Lung (tissue), 11 donors: ENCODE measurements at regions not wholly inside any gene's neighbourhood (a gene's known extent, or its start where the extent isn't known, plus 50 kb on each side); places are given as distances from the start of the nearest gene placed in this dataset.

Source experiments
- ATAC-seq: fragments of 200-7000 bp; cut with Tn5 transposase; one replicate; pipeline ENCODE4 v1.9.1; 2020; ENCODE audit warnings: moderate number of reproducible peaks; ENCODE audit not compliant: insufficient read depth, low FRiP score
- DNase-seq, 3 donors: peaks; one replicate each; pipeline ENCODE4 v3.0.0-alpha.2; 2013 to 2017
- H3K27ac ChIP-seq, 2 donors: one replicate each; pipeline ENCODE4 v1.5.1; 2013; ENCODE audit warnings: mild to moderate bottlenecking in 2 of 2, moderate library complexity in 2 of 2, control low read depth in 1 of 2, inconsistent platforms in 1 of 2, low read depth in 1 of 2, low read length in 1 of 2
- H3K27me3 ChIP-seq, 3 donors: one replicate each; pipeline ENCODE4 v1.5.1; 2013; ENCODE audit warnings: low read length in 2 of 3; ENCODE audit not compliant: control insufficient read depth in 3 of 3, insufficient read depth in 3 of 3
- H3K36me3 ChIP-seq, 4 donors: one replicate each; pipeline ENCODE4 v1.5.1; 2013; ENCODE audit warnings: low read length in 4 of 4, mild to moderate bottlenecking in 1 of 4, moderate library complexity in 1 of 4; ENCODE audit not compliant: control insufficient read depth in 4 of 4, insufficient read depth in 4 of 4
- H3K4me1 ChIP-seq, 5 donors: one replicate each; pipeline ENCODE4 v1.5.1; 2013; ENCODE audit warnings: low read length in 5 of 5, mild to moderate bottlenecking in 2 of 5, moderate library complexity in 1 of 5; ENCODE audit not compliant: control insufficient read depth in 5 of 5, insufficient read depth in 5 of 5
- H3K4me3 ChIP-seq: one replicate; pipeline ENCODE4 v1.5.1; 2013; ENCODE audit warnings: mild to moderate bottlenecking, control low read depth, moderate library complexity
- H3K9ac ChIP-seq, 2 donors: one replicate each; pipeline ENCODE4 v1.5.1; 2013; ENCODE audit warnings: low read length in 2 of 2, control low read depth in 1 of 2; ENCODE audit not compliant: insufficient read depth in 1 of 2
- H3K9me3 ChIP-seq, 4 donors: one replicate each; pipeline ENCODE4 v1.5.1; 2013; ENCODE audit warnings: low read length in 3 of 4, mild to moderate bottlenecking in 1 of 4, moderate library complexity in 1 of 4; ENCODE audit not compliant: control insufficient read depth in 4 of 4, insufficient read depth in 3 of 4
- WGBS, 2 donors: extraction: QIAGEN DNeasy Blood & Tissue Kit; methylation state at CpG; one replicate each; pipeline ENCODE4 v1.1.7; 2013; 5-methylcytosine and 5-hydroxymethylcytosine counted together
- TF ChIP-seq, protein P1 (sequence below): IDR thresholded peaks from 2 replicates; pipeline ENCODE4 v1.5.1; 2012; ENCODE audit warnings: mild to moderate bottlenecking; ENCODE audit errors: control extremely low read depth, extremely low read depth
- donor health status: control.
- donor health status: control.
- donor health status: Bipolar disorder and iron deficiency.
- donor health status: healthy.
- donor health status: DM: yes; HTN: yes; CAD: no.

- Histone ChIP-seq H3K9ac (no peak overlapping the region), H3K27ac (peak overlapping the region in 1 of 2 donors; percentile 65), H3K27me3 (no peaks in the 10 kb centered on the region), H3K9me3 (no peaks in the 10 kb centered on the region), H3K36me3 (no peaks in the 10 kb centered on the region), H3K4me3 (no peak overlapping the region), H3K4me1 (peaks cover 0 to 10% (median 5%) of the 10 kb centered on the region in 5 donors)
- ATAC-seq (peak; percentile 78), DNase-seq (peak in 2 of 3 donors; percentile 70 to 81)
- 52 to 54% methylated on average over 14 of the region's 14 CpGs for WGBS, 2 donors
- TF ChIP-seq, protein P1, sequence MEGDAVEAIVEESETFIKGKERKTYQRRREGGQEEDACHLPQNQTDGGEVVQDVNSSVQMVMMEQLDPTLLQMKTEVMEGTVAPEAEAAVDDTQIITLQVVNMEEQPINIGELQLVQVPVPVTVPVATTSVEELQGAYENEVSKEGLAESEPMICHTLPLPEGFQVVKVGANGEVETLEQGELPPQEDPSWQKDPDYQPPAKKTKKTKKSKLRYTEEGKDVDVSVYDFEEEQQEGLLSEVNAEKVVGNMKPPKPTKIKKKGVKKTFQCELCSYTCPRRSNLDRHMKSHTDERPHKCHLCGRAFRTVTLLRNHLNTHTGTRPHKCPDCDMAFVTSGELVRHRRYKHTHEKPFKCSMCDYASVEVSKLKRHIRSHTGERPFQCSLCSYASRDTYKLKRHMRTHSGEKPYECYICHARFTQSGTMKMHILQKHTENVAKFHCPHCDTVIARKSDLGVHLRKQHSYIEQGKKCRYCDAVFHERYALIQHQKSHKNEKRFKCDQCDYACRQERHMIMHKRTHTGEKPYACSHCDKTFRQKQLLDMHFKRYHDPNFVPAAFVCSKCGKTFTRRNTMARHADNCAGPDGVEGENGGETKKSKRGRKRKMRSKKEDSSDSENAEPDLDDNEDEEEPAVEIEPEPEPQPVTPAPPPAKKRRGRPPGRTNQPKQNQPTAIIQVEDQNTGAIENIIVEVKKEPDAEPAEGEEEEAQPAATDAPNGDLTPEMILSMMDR = peak; percentile 71
Observed at GRCh38 chr18:21997207-21998143, 171.9 kb upstream of the GATA6 start.

- H3K9me3 ChIP-seq = no peaks in the 10 kb centered on the region
- TF ChIP-seq, protein P1 = no peak
- 72 to 86% methylated on average over 9 of the region's 9 CpGs for WGBS, 2 donors
- H3K27me3 ChIP-seq = no peaks in the 10 kb centered on the region
- DNase-seq = no peak
- H3K27ac ChIP-seq = peak overlapping the region in 1 of 2 donors; percentile 65
- H3K9ac ChIP-seq = no peak overlapping the region
- H3K4me3 ChIP-seq = no peak overlapping the region
- ATAC-seq = no peak
- H3K4me1 ChIP-seq = peaks cover 0 to 10% (median 5%) of the 10 kb centered on the region in 5 donors
- H3K36me3 ChIP-seq = no peaks in the 10 kb centered on the region
Observed at GRCh38 chr18:21998486-21998885, 170.9 kb upstream of the GATA6 start.

DNA sequence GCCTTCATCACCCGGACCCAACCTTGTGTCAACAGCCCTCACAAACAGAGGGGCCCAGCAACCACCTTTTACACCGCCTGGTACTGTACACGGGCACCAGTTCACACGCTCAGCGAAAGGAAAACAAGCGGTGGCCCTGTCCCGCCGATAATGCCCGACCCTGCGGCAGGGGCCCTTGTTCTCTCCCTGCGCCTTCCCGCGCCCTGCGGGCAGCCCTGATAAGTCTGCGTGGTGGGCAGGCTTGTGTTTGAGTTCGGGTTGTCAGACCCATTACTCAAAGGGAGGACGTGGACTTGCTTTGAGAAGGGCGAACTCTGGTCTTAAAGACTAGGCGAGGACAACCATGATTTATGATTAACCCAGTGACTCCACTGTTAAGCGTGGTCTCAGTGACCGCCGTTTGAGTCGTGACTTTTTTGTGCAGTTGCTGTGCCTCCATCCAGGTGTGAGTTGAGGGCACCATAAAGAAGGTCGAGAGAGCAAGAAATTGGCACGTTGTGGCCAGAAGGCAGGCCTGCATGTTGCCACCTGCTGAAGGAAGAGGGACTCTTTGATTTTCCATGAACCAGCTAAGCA, 167.4 kb upstream of the GATA6 start:
- 95 to 96% methylated on average over 25 of the region's 25 CpGs for WGBS, 2 donors

More for the DNA sequence above, 167.4 kb upstream of the GATA6 start:
- ATAC-seq = no peak
- Histone ChIP-seq H3K36me3 (no peaks in the 10 kb centered on the region), H3K27ac (no peak overlapping the region), H3K27me3 (no peaks in the 10 kb centered on the region), H3K9ac (no peak overlapping the region), H3K9me3 (no peaks in the 10 kb centered on the region), H3K4me3 (no peak overlapping the region), H3K4me1 (peaks cover 0 to 26% (median 10%) of the 10 kb centered on the region in 5 donors)
- TF ChIP-seq, protein P1 = no peak
- DNase-seq = no peak
